ENCODE measurements at regions not wholly inside any gene's neighbourhood (a gene's known extent, or its start where the extent isn't known, plus 50 kb on each side); places are given as distances from the start of the nearest gene placed in this dataset.

- TF ChIP-seq RAD21 (IDR thresholded peaks at IDR 0.05; ENCODE audit: low read depth) = no peak
- TF ChIP-seq REST (IDR thresholded peaks at IDR 0.05; ENCODE audit: low read depth) = no peak
- no peak for TF ChIP-seq FOXM1 (IDR thresholded peaks at IDR 0.05; ENCODE audit: borderline replicate concordance, low read depth)
- no peak for TF ChIP-seq ZBTB7A (IDR thresholded peaks at IDR 0.05; ENCODE audit: low read depth)
- TF ChIP-seq EGR1 (IDR thresholded peaks at IDR 0.05) = no peak
- TF ChIP-seq TAF1 (IDR thresholded peaks at IDR 0.05; ENCODE audit: low read depth) = no peak
- TF ChIP-seq CEBPB (IDR thresholded peaks at IDR 0.05) = no peak
- TF ChIP-seq YY1 (IDR thresholded peaks at IDR 0.05; ENCODE audit: low read depth) = no peak
- TF ChIP-seq CREB1 (IDR thresholded peaks at IDR 0.05; ENCODE audit: low read depth) = no peak
- TF ChIP-seq TEAD4 (IDR thresholded peaks at IDR 0.05) = no peak
- TF ChIP-seq EP300 (IDR thresholded peaks at IDR 0.05; ENCODE audit: borderline replicate concordance) = no peak
- no peak for TF ChIP-seq TCF12 (IDR thresholded peaks at IDR 0.05; ENCODE audit: low read depth)
- TF ChIP-seq MAX (IDR thresholded peaks at IDR 0.05) = no peak
Observed at GRCh38 chr3:10694179-10694578, 121.8 kb upstream of the SLC6A11 start.
